ENCODE measurements at regions not wholly inside any gene's neighbourhood (a gene's known extent, or its start where the extent isn't known, plus 50 kb on each side); places are given as distances from the start of the nearest gene placed in this dataset.
"Not testable (repeated sequence)": the region's sequence is repeated elsewhere in the genome, so short reads cannot be mapped to it uniquely, and the experiment has no call there.

DNA sequence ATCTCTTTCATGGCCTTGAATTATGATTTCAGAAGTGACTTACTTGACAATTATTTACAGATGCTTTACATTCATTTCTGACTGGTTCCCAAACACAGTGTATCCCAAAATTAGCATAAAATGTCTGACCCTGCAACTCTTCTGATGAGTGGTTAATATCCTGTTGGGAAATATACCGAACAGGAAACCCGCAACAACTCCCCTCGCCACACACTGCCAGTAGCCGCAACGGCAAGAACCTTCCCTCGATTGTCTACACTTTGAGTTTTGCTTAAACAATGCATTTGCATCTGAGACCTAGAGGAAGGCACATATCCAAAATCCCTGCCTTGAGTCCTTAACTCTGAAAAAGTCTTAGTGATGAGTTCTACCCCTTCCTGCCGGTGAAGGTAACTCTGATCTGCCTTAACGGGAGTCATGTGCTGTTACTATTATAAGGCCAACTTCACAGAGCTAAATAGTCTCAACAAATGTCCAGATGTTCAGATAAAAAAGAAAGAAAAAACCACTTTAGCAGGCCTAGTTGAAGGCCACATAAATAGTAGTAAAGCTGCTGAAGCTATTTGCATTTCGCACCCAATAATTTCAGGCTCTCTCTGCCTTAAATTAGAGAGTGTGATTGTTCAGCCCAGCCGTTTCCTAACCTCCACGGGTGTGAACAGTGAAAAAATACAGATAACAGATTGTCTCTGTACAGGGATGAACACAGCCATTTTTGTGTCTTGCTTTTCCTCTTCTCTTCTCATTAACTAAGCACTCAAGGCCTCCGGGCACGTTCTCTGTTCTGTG lies 321.1 kb downstream of the HS3ST3B1 start:
- no peak for DNase-seq (ENCODE audit: low read depth)

GRCh38 chr17:14619821-14620220 lies 318.9 kb downstream of the HS3ST3B1 start:
- DNase-seq (ENCODE audit: low read depth) = no peak

GRCh38 chr17:14616528-14616927 lies 315.6 kb downstream of the HS3ST3B1 start:
- no peak for DNase-seq (ENCODE audit: low read depth)

- DNase-seq (ENCODE audit: low read depth) = no peak
Observed at GRCh38 chr17:14605267-14605599, 304.4 kb downstream of the HS3ST3B1 start.

DNA sequence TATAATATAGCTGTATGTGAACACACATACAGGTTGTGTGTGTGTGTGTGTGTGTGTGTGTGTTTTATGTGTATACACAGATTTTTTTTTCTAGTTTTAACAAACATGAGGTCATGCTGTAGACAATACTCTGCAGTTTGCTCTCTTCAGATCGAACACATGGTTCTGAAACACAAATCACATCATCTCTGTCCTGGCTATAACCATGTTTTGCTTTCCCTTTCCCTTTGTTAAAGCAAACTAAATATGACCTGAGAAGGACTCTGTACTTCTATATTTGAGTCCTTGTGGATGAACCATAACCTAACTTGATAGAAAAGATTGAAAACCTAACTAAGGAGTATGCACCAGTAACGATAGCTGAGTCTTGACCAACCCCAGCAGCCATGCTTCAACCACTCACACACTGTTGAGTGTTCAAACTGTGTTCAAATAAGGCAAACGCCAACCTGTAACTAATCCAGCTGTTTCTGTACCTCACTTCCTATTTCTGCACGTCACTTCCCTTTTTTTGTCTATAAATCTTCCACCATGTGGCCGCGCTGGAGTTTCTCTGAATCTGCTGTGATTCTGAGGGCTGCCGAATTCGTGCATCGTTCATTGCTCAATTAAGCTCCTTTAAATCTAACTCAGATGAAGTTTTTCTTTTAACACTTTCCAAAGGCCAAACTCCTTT lies 303.8 kb downstream of the HS3ST3B1 start:
- no peak for DNase-seq (ENCODE audit: low read depth)

GRCh38 chr17:14596224-14596623 lies 295.3 kb downstream of the HS3ST3B1 start:
- DNase-seq (ENCODE audit: low read depth) = no peak

GRCh38 chr17:14595656-14596055 lies 294.8 kb downstream of the HS3ST3B1 start:
- no peak for DNase-seq (ENCODE audit: low read depth)

DNA sequence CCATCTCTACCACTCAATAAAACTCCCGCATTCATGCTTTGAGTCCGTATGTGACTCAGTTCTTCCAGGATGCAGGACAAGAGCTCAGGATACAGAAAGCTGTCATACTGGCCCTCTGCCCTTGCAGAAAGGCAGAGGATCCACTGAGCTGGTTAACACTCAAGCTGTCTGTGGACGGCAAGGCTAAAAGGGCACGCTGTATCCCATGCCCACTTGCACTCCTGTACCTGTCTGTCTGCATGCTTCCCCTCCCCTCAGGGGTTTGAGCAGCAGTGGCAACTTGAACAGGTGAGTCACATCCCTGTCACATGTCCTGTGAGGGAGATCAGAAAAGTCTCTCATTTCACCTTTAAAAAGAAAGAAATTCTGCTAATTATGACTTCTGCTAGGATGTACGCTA lies 293.8 kb downstream of the HS3ST3B1 start:
- no peak for DNase-seq (ENCODE audit: low read depth)

DNA sequence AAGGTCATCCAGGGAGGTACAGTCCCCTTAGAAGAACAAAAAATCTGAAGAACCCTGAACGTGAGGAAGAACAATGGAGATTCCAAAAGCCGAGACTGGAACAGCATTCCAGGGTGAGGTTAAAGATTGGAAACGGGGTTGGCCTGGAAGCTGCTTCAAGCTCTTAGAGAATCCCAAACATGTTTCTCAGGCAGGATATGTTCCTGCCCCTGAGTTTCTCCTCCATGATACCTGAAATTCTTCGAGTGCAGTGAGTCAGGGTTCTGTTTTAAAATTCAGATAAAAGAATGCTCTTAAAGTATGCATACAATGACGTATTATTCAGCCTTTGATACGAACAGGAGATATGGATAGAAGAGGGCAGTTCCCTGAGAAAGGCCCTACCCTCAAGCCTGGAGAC lies 293.1 kb downstream of the HS3ST3B1 start:
- DNase-seq (ENCODE audit: low read depth) = no peak

GRCh38 chr17:14590459-14591250 lies 289.8 kb downstream of the HS3ST3B1 start:
- DNase-seq (ENCODE audit: low read depth) = no peak

DNA sequence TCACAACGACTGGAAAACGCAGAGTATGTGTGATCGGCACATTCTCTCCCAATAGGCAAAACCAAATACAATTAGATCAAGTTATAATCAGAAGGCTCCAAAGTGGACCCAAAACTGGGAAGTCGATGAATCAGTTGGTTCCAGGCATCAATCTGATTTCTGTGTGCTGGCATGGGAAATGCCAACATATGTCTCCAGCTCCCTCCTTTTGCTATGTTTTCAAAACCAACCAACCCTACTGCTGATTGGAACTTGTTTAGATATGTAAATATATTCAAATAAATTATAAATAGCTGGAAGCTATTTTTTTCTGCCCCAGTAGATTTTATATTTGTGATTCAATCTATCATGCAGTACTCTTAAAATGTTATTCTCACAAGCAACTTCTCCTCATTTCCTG lies 284.2 kb downstream of the HS3ST3B1 start:
- no peak for DNase-seq (ENCODE audit: low read depth)

GRCh38 chr17:14582996-14583395 lies 282.1 kb downstream of the HS3ST3B1 start:
- DNase-seq (ENCODE audit: low read depth) = no peak

GRCh38 chr17:14581186-14581830 lies 280.4 kb downstream of the HS3ST3B1 start:
- no peak for DNase-seq (ENCODE audit: low read depth)

DNA sequence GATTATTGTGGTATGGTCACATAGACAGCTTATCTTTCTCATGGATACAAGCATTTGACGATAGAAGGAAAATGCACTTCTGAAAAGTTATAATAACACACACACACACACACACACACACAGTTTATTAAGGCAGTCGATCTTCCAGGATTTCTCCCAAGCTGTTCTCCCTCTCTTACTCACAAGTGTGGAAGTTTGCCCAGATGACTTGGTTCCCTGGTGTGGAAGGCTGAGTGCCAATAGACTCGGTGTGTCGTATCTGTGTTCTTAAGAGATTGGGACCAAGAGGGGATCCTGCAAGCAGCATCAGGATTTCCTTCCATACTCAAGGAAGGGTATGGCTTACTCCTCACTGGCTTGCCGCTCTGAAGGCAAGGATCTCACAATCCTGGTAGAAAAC lies 279.6 kb downstream of the HS3ST3B1 start:
- no peak for DNase-seq (ENCODE audit: low read depth)

DNA sequence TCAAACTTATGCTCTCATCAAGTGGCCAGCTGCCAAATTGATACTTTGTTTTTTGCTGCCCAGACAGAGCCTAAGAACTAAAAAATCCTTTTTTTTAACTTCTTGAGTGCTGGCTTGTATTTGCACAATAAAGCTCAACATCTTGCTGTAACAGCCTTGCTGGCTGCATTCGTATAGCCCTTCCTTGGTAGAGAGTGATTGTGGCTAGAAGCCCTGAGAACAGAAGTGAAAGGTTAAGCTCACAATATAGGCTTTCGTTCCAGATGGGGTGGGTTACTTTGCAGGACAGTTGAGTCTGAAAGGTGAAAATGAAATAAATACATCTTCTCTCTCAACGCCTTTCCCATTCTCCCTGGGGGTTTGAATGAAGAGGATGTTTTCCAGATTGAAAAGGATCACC lies 278.8 kb downstream of the HS3ST3B1 start:
- DNase-seq (ENCODE audit: low read depth) = no peak

GRCh38 chr17:14575471-14575953 lies 274.6 kb downstream of the HS3ST3B1 start:
- DNase-seq (ENCODE audit: low read depth) = no peak

- not testable (repeated sequence) for DNase-seq (ENCODE audit: low read depth)
Observed at GRCh38 chr17:14560325-14560724, 259.4 kb downstream of the HS3ST3B1 start.

- no peak for DNase-seq (ENCODE audit: low read depth)
Observed at GRCh38 chr17:14559264-14560119, 258.6 kb downstream of the HS3ST3B1 start.

DNA sequence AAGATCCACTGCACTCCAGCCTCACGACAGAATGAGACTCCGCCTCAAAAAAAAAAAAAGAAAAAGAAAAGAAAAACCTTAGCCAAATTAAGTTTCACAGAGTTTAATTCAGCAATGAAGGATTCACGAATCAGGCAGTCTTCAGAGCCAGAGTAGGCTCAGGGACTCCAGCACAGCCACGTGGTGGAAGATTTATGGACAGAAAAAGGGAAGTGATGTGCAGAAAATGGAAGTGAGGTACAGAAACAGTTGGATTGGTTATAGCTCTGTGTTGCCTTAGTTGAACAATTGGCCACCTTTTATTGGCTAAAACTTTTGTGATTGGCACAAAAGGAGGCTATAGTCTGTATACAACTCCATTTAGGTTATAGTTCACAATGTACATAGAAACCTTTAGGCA lies 256.6 kb downstream of the HS3ST3B1 start:
- no peak for DNase-seq (ENCODE audit: low read depth)

GRCh38 chr17:14553847-14554246 lies 253.0 kb downstream of the HS3ST3B1 start:
- DNase-seq (ENCODE audit: low read depth) = no peak

DNA sequence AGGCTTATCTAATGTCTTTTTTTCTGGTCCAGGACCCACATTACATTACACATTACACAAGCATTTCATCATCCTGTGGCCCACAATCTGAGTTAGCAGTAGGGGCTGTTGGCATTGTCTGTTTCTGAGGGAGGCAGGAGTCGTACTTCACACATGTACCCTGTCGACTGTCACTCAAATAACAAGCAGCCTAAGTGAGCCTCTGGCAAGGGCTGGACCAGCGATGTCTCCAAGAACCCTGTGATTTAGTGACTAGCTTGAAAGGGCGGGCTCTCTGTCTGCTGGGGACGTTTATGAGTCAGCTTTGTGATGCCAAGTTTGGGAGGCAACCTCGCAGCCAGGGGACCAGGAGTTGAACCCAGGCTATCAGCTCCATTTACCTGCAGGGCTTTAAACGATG lies 251.4 kb downstream of the HS3ST3B1 start:
- DNase-seq (ENCODE audit: low read depth) = no peak
